HG03460 (cell line): ENCODE measurements at regions not wholly inside any gene's neighbourhood (a gene's known extent, or its start where the extent isn't known, plus 50 kb on each side); places are given as distances from the start of the nearest gene placed in this dataset.

Experiments
- ATAC-seq: cut with Tn5 transposase; IDR thresholded peaks from one replicate; pipeline ENCODE4 v1.9.1; 2021; ENCODE audit not compliant: unreplicated experiment

DNA sequence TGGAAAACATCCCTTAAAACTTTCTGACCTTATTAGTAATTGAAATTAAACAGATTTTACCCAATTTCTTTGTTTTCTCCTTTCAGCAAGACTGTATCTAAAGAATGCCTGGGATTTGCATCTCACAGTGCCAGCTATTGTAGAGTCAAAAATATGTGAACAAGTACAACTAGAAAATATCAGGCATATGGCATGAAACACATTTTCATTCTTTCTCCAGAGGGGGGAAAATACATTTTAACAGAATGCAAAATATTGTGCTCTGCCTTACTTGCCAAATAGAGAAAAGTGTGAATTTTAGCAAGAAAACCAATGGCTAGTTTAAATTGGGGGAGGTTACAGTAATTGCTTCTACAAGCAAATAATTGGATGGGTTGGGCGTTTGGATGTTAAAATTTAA is 366.6 kb upstream of the FIGN start:
- no peak for ATAC-seq

DNA sequence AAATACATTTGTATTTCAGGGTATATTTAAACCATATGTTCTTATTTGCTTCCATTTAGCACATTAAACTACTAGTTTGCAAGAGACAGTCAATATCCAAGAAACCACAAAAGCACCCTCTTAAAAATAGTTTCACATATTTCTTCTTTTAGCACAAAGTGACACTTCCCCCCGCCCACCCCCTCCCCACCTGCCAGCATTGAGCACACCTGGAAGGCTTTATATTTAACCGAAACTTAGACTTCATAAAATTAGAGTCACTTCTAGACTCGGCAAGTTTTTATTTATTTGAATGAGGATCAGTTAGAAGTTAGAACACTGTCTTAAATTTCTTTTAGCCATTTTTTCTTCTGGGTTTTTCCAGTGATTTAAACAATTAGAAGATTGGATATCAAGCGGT is 355.9 kb upstream of the FIGN start:
- no peak for ATAC-seq

DNA sequence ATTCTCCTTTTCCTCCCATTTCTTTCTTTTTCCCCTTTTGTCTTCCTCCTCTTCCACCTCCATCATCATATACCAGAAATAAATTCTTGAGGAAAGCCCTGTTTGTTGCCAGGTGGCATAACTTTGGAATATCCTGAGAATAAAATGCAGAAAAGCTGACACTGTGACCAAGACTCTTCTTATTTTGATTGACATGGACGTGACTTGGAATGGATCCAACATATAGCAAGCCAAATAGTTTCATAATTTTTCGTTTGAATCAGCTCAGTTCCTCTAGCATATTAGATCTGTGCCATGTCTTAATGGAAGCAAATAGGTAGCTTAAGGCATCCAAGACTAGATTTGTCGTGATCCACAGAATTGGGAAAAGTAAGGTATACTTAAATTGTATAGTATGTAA is 354.7 kb upstream of the FIGN start:
- no peak for ATAC-seq

DNA sequence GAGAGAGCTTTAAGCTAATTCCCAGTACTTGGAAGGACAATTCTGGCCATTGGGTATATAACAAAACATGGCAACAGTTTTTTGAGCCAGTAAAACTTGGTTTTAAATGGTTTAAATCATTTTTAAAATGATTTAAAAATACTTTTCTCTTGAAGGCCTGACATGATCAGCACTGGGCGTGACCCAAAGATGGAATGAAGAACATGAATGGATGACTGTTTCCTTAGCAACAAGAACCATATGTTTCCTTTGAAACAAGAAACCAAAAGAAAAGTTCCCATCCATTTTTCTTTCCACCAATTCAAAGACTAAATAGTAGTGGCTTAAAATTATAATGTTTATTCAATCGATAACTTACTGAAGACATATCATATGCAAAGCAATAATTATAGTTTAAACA is 348.3 kb upstream of the FIGN start:
- ATAC-seq: no peak

DNA sequence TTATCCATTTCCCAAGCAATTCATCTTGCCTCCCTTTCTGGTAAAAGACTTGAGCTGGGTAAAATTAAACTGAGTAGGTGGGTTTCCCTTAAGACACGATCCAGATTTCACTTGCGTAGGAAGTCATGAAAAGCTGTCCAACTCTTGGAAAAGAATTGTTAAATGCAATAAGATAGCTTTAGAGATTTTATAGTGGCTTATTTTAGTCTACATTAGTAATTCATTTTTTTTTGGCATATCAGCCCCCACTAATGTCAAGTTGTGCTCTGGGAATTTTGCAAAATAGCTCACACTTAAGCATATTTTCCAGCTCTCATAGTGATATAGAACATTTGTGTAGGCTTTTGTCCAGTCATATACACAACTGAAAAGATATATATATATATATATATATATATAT is 344.7 kb upstream of the FIGN start:
- no peak for ATAC-seq

DNA sequence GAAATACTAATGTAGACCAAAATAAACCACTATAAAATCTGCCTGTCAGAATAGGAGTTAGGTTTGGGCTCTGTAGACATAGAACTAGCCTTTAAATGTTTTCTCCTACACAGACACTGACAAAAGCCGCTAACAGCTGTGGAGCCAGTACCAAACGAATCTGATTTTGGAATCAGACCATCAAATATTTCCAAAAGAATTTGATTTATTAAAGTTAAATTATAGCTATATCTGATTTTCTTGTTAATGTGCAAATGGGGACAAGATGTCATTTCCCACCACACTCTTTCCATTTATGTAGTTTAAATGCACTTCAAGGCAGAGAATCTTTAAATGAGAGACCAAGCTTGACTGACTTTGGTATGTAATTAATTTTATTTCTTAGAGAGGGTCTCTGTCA is 343.4 kb upstream of the FIGN start:
- no peak for ATAC-seq

DNA sequence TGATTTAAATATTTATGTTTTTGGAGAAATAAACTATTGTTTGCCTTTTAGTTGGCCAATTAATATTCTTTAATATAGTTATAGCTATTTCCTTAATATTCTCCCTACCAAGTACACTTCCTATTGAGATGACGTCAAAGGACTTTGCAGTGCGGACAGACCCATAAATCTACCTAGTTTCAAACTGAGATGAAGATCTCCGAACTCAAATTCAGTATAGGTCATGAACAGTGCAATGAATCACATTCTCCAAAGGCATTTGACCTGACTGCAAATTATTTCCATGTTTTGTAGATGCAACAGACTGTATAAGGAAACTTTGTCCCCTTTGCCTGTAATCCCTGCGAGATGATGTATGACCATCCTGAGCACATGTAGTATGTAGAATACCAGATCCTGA is 342.6 kb upstream of the FIGN start:
- no peak for ATAC-seq

DNA sequence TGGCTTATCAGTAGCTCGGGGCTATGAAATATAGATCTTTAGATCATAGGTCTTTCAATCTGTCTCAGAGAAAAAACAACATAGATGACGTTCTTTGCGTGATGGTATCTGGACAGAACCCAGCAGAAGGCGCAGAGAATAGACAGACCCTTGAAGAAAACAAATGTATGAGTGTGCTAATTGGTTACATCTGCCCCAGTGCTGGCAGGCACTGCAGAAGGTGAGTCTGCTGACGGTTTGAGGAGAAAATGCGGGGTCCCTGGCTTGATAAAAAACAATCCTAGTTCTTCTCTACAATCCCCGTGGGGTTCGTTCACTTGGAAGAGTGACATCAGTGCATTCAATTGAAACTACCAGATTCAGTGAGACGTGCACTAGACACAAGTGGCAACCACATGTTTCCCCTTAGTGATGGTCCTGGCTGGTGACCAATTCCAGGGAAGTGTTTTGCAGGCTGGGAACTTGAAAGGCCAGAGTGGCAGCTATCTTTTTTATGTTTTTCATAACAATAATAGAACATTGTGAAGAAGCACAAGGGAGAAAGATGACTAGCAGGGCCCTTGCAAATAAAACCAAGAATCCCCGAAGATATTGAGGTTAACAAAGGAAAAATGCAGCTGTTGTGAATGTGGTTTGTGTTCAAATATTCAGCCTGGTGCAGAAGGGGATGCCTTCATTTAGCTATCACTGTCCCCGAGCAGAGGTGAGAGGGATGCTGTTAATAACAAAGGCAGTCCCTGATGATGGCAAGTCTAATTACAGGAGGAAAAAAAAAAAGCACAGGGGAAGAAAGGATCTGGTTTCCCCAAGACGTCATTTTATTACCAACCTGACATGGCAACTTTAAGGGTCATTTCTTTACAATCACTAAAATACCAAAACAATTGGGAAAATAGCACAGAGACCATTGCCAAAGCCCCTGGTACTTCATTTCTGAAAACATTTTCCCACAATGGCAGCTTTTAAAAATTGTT is 337.6 kb upstream of the FIGN start:
- no peak for ATAC-seq

DNA sequence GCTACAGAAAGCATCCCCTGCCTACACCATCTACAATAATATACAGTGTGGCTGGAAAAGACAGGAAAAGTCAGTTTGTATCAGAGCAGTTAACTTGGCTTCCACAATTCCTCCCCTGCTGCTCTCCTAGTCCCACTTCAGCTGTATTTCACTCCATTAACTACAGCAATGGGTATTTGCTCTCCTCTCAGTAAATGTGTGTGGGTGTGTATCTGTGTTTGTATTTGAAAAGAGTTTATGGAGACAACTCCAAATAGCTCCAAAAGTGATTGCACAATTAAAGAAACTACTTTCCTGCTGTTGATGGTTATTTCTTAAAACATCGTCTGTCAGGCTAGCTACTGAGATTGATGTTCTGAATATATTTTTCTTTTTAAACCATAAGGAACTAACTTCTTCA is 333.7 kb upstream of the FIGN start:
- ATAC-seq: no peak

DNA sequence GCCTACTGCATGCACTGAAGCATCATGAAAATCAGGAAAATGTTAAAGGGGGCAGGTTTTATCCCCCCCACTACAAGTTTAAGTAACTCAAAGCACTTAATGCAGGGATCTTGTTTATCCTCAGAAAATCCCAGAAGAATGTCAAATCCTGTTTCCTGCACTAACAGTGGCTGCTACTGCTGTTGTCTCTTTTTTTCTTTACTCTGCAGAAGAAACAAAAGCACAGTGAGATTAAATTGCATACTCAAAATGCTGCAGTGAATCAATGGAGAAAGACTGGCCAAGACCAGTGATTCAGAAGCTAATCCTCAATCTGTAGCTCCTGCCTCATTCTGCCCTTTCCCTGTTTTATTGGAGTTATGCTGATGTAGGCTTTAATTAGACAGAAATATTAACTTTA is 332.3 kb upstream of the FIGN start:
- no peak for ATAC-seq

DNA sequence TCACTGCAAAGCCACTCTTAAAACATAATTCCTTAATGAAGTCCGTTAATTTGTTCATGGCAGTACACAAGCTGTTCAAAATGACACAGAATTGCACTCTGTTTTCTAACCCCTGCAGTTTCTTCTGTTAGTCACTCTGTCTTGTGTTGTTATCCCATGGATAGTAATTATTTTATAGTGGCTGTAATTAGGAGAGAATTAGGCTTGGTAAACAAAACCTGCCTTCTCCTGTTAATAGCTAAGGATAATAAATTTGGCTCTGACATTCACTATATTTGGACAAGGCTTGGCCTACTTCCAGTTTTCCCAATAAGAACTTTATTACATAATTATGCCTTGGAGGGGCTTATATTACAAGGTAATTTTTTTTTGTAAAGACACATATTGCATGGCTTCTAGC is 330.3 kb upstream of the FIGN start:
- ATAC-seq: no peak

DNA sequence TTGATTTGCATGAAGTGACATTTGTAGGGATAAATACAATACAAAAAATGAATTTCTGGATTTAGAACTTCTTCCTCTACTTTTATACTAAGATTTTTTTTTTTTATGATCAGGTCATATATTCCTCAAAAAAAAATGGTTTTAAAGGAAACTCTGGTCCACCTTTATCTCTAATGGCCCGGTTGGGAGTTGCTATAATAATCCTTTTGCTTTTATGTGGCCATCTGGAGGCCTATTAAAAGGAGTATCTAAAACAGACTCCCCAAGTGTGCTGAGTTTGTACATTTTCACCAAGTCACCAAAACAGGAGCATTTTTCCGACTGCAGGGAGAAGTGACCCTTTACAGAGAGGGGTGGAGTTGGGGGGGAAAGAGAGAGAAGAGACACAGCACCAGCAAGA is 329.2 kb upstream of the FIGN start:
- ATAC-seq: no peak

DNA sequence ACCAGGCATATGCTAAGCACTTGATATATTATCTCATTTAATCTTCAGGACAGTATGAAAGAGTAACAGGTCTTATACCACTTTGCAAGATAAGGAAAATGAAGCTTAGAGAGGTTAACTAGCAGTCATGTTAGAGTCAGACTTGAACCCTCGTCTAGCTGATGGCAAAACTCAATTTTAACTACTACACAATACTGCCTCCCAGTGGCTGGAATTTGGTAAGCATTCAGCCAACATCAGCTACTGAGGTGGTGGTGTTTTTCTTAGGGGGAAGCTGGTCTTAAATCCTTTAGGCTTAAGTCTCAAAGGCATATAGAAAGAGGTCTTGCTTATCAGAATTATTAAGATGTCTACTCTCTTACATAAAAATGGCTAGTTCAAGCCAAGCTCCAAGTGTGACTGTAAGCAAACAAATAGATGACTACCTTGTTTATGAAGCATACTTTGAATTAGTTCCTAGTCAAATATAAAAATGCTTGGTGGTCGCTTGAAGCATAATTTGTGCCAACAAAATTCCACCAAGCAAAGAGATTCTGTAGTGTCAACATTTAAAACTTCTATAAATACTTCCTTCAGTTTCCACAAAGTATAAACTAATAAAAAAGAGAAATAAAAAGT is 325.4 kb upstream of the FIGN start:
- no peak for ATAC-seq

DNA sequence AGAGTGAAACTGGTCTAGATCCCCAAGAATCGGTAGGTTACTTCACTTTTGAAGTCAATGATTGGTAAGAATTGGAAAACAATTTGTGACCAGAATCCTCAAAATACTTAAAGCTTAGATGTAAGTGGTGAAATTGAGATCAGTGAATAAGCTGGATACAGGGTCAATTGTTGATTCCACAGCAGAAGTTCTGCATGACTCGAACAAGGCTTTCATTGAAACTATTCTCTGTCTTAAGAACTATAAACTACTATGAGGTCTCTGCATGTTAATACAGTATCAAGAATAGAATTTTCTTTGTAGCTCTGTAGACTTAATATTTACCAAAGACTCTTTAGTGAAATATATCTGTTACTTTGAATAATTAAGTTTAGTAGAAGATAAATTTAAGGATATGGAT is 324.2 kb upstream of the FIGN start:
- ATAC-seq: no peak

DNA sequence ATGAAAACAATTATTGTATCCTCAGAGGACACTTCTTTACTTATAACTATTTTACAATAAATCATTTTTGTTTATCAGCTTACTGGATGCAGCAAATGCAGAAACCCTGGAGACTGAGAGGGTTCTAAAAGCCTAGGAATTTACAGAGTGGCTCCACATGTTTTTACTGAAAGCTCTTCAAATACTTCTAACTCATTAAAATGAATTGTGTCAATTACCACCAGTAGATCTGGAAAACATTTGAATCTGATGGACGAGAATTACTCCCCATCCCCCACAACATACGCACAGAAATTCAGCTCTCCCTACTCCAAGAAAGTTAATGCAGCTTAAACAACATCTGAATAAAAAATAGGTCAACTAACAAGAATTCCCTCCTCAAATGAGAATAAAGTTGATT is 319.8 kb upstream of the FIGN start:
- ATAC-seq: no peak

DNA sequence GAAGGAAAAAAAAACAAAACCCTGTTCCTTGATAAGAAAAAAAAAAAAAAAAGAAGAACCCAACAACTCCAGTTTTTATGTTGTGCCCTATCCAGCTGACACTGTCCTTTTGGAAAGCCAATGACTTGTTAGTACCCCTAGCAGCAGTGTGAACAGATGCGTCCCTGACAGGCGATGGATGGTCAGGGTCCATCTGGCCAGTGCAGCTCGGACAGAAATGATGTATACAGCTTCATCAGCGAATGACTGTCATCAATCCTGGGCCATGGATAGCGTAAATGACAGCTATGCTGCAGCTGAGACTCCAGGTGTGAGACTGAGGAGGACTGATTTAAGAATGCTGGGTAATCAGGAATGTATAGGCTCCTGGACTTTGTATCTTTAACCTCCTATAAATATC is 318.8 kb upstream of the FIGN start:
- ATAC-seq: no peak

DNA sequence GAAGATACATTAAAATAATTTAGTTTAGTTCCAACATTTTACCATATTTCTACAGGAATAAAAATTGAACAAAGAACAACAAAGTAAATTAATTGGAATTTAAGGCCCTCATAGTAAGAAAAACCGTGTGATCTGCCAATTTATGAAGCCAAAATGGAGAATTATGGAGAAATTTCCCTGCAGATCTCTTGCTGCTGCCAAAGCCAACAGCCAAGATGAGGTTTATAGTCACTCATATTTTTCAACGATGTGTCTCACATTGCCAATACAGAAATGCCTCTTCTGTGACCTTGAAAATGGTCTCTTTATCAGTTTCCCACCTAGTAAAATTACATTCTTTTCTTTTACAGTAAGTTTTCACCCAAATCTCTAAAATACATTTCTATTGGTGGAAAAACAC is 317.2 kb upstream of the FIGN start:
- ATAC-seq: no peak

DNA sequence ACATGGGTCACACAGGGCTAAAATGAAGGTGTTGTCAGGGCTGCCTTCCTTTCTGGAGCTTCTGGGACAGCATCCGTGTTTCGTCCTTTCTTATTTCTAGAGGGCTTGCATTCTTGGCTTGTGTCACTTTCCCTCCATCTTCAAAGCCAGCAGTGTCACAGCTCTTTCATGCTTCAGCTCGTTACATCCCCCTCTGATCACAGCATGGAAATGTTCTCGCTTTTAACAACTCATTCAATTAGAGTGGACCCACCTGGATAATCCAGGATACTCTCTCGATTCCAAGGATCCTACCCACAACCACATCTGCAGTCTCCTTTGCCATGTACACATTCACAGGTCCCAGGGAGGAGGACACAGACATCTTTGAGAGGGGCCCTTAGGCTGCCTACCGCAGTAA is 316.2 kb upstream of the FIGN start:
- ATAC-seq: no peak

DNA sequence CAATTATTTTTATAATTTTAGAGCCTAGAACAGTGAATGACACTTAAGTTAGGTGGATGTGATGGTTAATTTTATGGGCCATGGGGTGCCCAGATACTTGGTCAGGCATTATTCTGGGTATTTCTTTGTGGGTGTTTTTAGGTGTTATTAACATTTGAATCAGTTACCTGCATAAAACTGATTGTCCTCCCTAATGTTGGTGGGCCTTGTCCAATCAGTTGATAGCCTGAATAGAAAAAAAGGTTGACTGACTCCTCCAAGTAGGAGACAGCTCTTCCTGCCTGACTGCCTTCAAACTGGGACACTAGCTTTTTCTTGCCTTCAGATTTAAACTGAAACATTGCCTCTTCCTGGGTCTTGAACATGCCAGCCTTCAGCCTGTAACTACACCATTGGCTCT is 312.9 kb upstream of the FIGN start:
- ATAC-seq: no peak

DNA sequence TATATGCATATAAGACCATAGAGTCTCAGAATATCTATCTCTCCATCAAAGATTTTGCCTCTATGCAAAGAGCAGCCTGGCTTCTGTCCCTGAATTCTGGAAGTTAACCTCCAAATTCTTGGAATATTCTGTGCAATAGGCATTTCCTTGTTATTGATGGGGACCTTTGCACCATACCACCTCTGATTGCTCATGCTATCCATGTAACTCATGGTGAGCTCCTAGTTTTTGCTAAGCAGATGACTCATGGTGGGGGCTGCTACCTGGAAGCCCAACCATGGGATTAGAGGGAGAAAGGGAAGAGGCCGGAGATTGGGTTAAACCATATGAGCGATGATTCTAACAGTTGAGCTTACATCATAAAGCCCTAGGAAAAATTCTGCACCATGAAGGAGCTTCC is 310.2 kb upstream of the FIGN start:
- no peak for ATAC-seq

DNA sequence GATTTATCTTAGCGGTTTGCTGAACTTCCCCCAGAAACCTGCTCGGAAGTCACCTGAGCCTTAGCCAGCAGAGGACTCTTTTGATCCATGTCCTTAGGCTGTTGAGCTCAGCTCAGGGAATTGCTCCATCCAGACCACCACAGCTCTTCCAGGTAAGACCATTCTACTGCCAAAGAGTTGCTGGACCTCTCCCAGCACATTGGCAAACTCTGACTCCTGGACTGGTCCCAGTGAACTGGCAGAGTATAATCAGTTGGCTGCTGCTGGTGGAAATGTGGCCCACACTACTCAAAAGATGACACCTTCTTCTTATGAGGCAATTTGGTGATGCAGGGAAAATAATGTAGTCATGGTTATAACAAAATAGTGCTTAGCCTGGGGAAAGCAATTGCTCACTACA is 308.8 kb upstream of the FIGN start:
- ATAC-seq: no peak

DNA sequence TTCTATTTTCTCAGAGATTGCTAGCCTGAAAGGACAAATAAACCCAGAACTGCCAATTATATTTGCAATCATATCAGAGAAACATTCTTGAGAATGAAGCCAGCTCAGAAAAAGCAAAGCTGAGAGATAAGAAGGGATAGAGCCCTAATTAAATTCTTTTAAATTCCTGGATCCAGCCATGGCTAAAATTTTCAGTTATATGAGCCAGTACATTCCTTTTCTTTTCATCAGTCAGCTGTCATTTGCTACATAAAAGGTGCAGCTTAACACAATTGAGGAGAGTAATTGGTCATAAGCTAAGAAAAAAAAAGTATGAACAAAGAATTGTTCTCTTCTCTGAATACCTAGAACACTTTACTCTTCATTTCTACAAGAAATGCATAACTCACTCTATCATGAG is 303.5 kb upstream of the FIGN start:
- ATAC-seq: no peak

DNA sequence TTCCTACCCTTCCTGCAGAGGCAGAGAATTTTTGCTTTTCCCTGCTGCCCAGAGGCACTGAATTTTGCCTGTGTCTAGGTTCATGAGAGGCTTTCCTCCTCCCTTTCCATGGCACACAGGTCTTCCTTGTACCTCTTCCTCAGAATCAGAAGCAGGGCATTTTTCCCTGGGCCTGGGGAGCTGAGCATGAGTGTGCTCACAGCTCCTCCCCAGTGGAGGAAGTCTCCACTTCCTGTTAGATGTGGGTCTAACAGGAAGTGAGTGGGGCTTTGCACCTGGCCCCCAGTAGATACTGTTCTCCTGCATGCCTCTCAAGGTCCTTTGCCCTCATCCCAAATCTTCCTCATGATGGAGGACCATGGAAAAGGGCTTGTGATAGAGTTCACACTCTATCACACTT is 297.2 kb upstream of the FIGN start:
- no peak for ATAC-seq
